Stimulated activated CD4-positive, alpha-beta T cell treated with anti-CD3 and anti-CD28 coated beads, Interleukin-12 subunit alpha, Interleukin-12 subunit beta, amount 100 ng/mL, for 48 hours (primary cell): ENCODE measurements at regions not wholly inside any gene's neighbourhood (a gene's known extent, or its start where the extent isn't known, plus 50 kb on each side); places are given as distances from the start of the nearest gene placed in this dataset.
"Not testable (repeated sequence)": the region's sequence is repeated elsewhere in the genome, so short reads cannot be mapped to it uniquely, and the experiment has no call there.

Source experiments
- DNase-seq, 3 donors: peaks; one replicate each; pipeline ENCODE4 v3.0.0-alpha.2; 2020; ENCODE audit warnings: low read depth in 2 of 3, low spot score in 1 of 3

GRCh38 chr7:82499546-82499945 lies 56.0 kb upstream of the CACNA2D1 start:
- not testable (repeated sequence) for DNase-seq

GRCh38 chr7:82494420-82494819 lies 50.8 kb upstream of the CACNA2D1 start:
- DNase-seq, result no peak
